GM12878 (cell line): ENCODE measurements at regions not wholly inside any gene's neighbourhood (a gene's known extent, or its start where the extent isn't known, plus 50 kb on each side); places are given as distances from the start of the nearest gene placed in this dataset.

Source experiments
- ATAC-seq: fragments of 200-7000 bp; cut with Tn5 transposase; 3 replicates; pipeline ENCODE4 v1.9.1; 2020; ENCODE audit warnings: mild to moderate bottlenecking, moderate library complexity
- BruUV-seq: library from RNA; stranded (reverse); fragments of 400-500 nt; replicated peaks from 2 replicates; lab custom pipeline; 2021; lab: Mats Ljungman, UMichigan
- CTCF ChIA-PET: fragments of 300-600 bp; sonication (Branson Sonifier 250); formaldehyde crosslinking; extraction: SDS; loops from one replicate; lab custom pipeline; 2021; ENCODE audit warnings: inconsistent platforms; lab: Yijun Ruan, JAX
- POLR2A ChIA-PET: fragments of 350-600 bp; formaldehyde crosslinking; extraction: SDS; loops from one replicate; lab custom pipeline; 2021; ENCODE audit warnings: inconsistent platforms; lab: Charles Lee
- RAD21 ChIA-PET: fragments of 300-600 bp; sonication (Branson Sonifier 250); formaldehyde crosslinking; loops from one replicate; lab custom pipeline; 2023; ENCODE audit warnings: antibody characterized with exemption; ENCODE audit not compliant: unreplicated experiment; lab: Charles Lee
- SMC1A ChIA-PET: fragments of 300-600 bp; sonication (Branson Sonifier 250); formaldehyde crosslinking; loops from one replicate; lab custom pipeline; 2023; ENCODE audit not compliant: unreplicated experiment, uncharacterized antibody; lab: Charles Lee
- DNase-seq: peaks from one replicate; pipeline ENCODE4 v3.0.0-alpha.2; 2011; ENCODE audit warnings: low read depth, low spot score
- FAIRE-seq: peaks from 3 replicates; lab custom pipeline; 2011; peaks lifted over from hg19 to GRCh38; lab: Jason Lieb, UNC
- H2AFZ ChIP-seq: 2 replicates; pipeline ENCODE4 v1.6.0; 2011; ENCODE audit warnings: low read depth, low read length, control low read depth; ENCODE audit not compliant: control insufficient read depth
- H3K27ac ChIP-seq: 2 replicates; pipeline ENCODE4 v1.5.1; 2011; ENCODE audit warnings: control low read depth; ENCODE audit not compliant: control insufficient read depth, insufficient read depth
- H3K27me3 ChIP-seq, 2 experiments: replicated peaks in 1 of 2; 2 replicates each; pipeline versions ENCODE4 v1.6.0 to v1.6.1; 2011; ENCODE audit warnings: low read length in 1 of 2; ENCODE audit not compliant: control insufficient read depth in 2 of 2, insufficient read depth in 2 of 2
- H3K36me3 ChIP-seq, 2 experiments: 2 replicates each; pipeline ENCODE4 v1.5.1; 2011; ENCODE audit warnings: low read length in 1 of 2; ENCODE audit not compliant: control insufficient read depth in 2 of 2, insufficient read depth in 2 of 2
- H3K4me1 ChIP-seq: 2 replicates; pipeline ENCODE4 v1.6.1; 2011; ENCODE audit warnings: mild to moderate bottlenecking, low read length, moderate library complexity, mixed read lengths; ENCODE audit not compliant: control insufficient read depth, insufficient read depth
- H3K4me2 ChIP-seq: 2 replicates; pipeline ENCODE4 v1.6.0; 2011; ENCODE audit warnings: control low read depth; ENCODE audit not compliant: control insufficient read depth, insufficient read depth
- H3K4me3 ChIP-seq: fragments of 200-600 bp; sonication (generic); 2 replicates; pipeline ENCODE4 v1.5.1; 2016
- H3K79me2 ChIP-seq: 2 replicates; pipeline ENCODE4 v1.6.0; 2011; ENCODE audit warnings: low read length; ENCODE audit not compliant: control insufficient read depth, insufficient read depth
- H3K9ac ChIP-seq: 2 replicates; pipeline ENCODE4 v1.8.0; 2011; ENCODE audit warnings: low read length, control low read depth, mixed read lengths; ENCODE audit not compliant: control insufficient read depth, insufficient read depth
- H3K9me3 ChIP-seq: replicated peaks from 3 replicates; pipeline ENCODE4 v1.5.1; 2011; ENCODE audit warnings: mild to moderate bottlenecking, low read length; ENCODE audit not compliant: control insufficient read depth, insufficient read depth
- H4K20me1 ChIP-seq: 2 replicates; pipeline ENCODE4 v1.6.0; 2011; ENCODE audit not compliant: control insufficient read depth, insufficient read depth
- CREB1 ChIP-seq: IDR thresholded peaks from 2 replicates; pipeline ENCODE4 v1.6.1; 2012; ENCODE audit warnings: low read depth, mild to moderate bottlenecking, inconsistent platforms
- DPF2 ChIP-seq: fragments of 450-650 bp; IDR thresholded peaks from 2 replicates; pipeline ENCODE4 v1.6.1; 2017; ENCODE audit warnings: mild to moderate bottlenecking
- MYC ChIP-seq: IDR thresholded peaks from 2 replicates; pipeline ENCODE4 v1.6.1; 2011; ENCODE audit warnings: mild to moderate bottlenecking, low read length, moderate library complexity, inconsistent platforms; ENCODE audit not compliant: insufficient read depth, insufficient replicate concordance, insufficient read length, severe bottlenecking
- SMAD5 ChIP-seq: IDR thresholded peaks from 2 replicates; pipeline ENCODE4 v1.6.1; 2016; ENCODE audit warnings: antibody characterized with exemption, low read depth
- TCF3 ChIP-seq: IDR thresholded peaks from 2 replicates; pipeline ENCODE4 v1.6.1; 2012; ENCODE audit warnings: low read depth, mild to moderate bottlenecking, low read length, borderline replicate concordance; ENCODE audit not compliant: insufficient read depth
- WRNIP1 ChIP-seq: IDR thresholded peaks from 2 replicates; pipeline ENCODE4 v1.6.1; 2011; ENCODE audit warnings: low read depth, low read length, improper control_type of control experiment, borderline replicate concordance
- ZNF622 ChIP-seq: fragments of 450-650 bp; IDR thresholded peaks from 2 replicates; pipeline ENCODE4 v1.6.1; 2017; ENCODE audit warnings: mild to moderate bottlenecking, inconsistent platforms
- WGBS: methylation state at CpG from one replicate; pipeline ENCODE4 v1.1.6; 2016; ENCODE audit warnings: low lambda C conversion rate; ENCODE audit not compliant: insufficient replicate concordance, insufficient coverage; ENCODE audit errors: missing lambda C conversion rate; 5-methylcytosine and 5-hydroxymethylcytosine counted together
- in situ Hi-C: fragments of 300-500 bp; cut with MboI; formaldehyde crosslinking; loops from 9 replicates; pipeline ENCODE4 v1.14.3; 2018; ENCODE audit warnings: mixed read lengths
- intact Hi-C: fragments of 100-400 bp; cut with micrococcal nuclease; formaldehyde crosslinking; loops from one replicate; pipeline ENCODE4 v1.14.2; 2022; ENCODE audit not compliant: unreplicated experiment
- TF ChIP-seq, protein P1 (sequence below): fragments of 450-650 bp; IDR thresholded peaks from 2 replicates; pipeline ENCODE4 v1.6.1; 2016; ENCODE audit warnings: mild to moderate bottlenecking
- TF ChIP-seq, protein P2 (sequence below): IDR thresholded peaks from 2 replicates; pipeline ENCODE4 v1.6.1; 2011; ENCODE audit warnings: mild to moderate bottlenecking, low read depth, low read length, moderate library complexity; ENCODE audit not compliant: insufficient replicate concordance
- TF ChIP-seq, protein P3 (sequence below): fragments of 450-650 bp; IDR thresholded peaks from 2 replicates; pipeline ENCODE4 v1.6.1; 2017; ENCODE audit warnings: low read depth, mild to moderate bottlenecking, moderate library complexity
- TF ChIP-seq, protein P4 (sequence below): IDR thresholded peaks from 2 replicates; pipeline ENCODE4 v1.6.1; 2011; ENCODE audit warnings: low read depth, low read length, improper control_type of control experiment, borderline replicate concordance

DNA sequence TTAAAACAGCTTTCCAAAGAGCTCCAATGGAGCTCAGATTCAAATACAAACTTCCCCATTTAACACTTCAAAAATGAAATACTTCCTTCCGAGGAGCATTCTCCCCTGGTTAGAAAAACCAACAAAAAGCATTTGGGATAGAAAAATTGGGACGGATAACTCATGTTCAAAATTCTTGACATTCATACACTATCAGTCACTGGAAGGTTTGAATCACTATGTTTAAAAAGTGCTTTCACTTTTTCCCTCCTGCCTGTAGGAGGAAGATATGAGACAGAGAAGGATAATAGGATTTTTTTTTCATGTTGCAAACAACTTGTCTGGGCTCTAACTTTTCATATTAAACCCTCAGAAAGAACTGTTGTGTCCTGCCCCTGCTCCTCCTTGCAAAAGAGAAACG is 412.0 kb downstream of the ACTL7B start:
- TF ChIP-seq, protein P1, sequence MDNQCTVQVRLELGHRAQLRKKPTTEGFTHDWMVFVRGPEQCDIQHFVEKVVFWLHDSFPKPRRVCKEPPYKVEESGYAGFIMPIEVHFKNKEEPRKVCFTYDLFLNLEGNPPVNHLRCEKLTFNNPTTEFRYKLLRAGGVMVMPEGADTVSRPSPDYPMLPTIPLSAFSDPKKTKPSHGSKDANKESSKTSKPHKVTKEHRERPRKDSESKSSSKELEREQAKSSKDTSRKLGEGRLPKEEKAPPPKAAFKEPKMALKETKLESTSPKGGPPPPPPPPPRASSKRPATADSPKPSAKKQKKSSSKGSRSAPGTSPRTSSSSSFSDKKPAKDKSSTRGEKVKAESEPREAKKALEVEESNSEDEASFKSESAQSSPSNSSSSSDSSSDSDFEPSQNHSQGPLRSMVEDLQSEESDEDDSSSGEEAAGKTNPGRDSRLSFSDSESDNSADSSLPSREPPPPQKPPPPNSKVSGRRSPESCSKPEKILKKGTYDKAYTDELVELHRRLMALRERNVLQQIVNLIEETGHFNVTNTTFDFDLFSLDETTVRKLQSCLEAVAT: no peak
- no peak for TF ChIP-seq CREB1
- TF ChIP-seq, protein P2, sequence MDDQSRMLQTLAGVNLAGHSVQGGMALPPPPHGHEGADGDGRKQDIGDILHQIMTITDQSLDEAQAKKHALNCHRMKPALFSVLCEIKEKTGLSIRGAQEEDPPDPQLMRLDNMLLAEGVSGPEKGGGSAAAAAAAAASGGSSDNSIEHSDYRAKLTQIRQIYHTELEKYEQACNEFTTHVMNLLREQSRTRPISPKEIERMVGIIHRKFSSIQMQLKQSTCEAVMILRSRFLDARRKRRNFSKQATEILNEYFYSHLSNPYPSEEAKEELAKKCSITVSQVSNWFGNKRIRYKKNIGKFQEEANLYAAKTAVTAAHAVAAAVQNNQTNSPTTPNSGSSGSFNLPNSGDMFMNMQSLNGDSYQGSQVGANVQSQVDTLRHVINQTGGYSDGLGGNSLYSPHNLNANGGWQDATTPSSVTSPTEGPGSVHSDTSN: no peak
- no peak for TF ChIP-seq ZNF622
- TF ChIP-seq MYC: no peak
- no peak for TF ChIP-seq SMAD5
- TF ChIP-seq, protein P3, sequence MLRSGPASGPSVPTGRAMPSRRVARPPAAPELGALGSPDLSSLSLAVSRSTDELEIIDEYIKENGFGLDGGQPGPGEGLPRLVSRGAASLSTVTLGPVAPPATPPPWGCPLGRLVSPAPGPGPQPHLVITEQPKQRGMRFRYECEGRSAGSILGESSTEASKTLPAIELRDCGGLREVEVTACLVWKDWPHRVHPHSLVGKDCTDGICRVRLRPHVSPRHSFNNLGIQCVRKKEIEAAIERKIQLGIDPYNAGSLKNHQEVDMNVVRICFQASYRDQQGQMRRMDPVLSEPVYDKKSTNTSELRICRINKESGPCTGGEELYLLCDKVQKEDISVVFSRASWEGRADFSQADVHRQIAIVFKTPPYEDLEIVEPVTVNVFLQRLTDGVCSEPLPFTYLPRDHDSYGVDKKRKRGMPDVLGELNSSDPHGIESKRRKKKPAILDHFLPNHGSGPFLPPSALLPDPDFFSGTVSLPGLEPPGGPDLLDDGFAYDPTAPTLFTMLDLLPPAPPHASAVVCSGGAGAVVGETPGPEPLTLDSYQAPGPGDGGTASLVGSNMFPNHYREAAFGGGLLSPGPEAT: no peak
- TF ChIP-seq DPF2: no peak
- TF ChIP-seq TCF3: no peak
- TF ChIP-seq WRNIP1: no peak
- TF ChIP-seq, protein P4, sequence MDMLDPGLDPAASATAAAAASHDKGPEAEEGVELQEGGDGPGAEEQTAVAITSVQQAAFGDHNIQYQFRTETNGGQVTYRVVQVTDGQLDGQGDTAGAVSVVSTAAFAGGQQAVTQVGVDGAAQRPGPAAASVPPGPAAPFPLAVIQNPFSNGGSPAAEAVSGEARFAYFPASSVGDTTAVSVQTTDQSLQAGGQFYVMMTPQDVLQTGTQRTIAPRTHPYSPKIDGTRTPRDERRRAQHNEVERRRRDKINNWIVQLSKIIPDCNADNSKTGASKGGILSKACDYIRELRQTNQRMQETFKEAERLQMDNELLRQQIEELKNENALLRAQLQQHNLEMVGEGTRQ: no peak
- FAIRE-seq: no peak

More for the DNA sequence above, 412.0 kb downstream of the ACTL7B start:
- Histone ChIP-seq H3K4me1 (no peaks in the 10 kb centered on the region), H4K20me1 (no peaks in the 10 kb centered on the region), H3K36me3 (no peaks in the 10 kb centered on the region), H3K4me3 (no peak overlapping the region), H3K79me2 (no peaks in the 10 kb centered on the region), H3K9ac (no peak overlapping the region), H3K27me3 (no peaks in the 10 kb centered on the region), H2AFZ (no peak overlapping the region), H3K4me2 (no peak overlapping the region), H3K27ac (no peak overlapping the region), H3K9me3 (no peaks in the 10 kb centered on the region)
- ChIA-PET POLR2A (no interaction called here), SMC1A (no interaction called here), RAD21 (no interaction called here), CTCF (no interaction called here)
- BruUV-seq: no TSS peak
- WGBS: 20% methylated on average over 3 of the region's 3 CpGs
- no peak for ATAC-seq
- intact Hi-C loops (no loop called here), in situ Hi-C loops (no loop called here)
- no peak for DNase-seq
